Fibroblast of the aortic adventitia (primary cell): ENCODE measurements at regions not wholly inside any gene's neighbourhood (a gene's known extent, or its start where the extent isn't known, plus 50 kb on each side); places are given as distances from the start of the nearest gene placed in this dataset.
"Not testable (repeated sequence)": the region's sequence is repeated elsewhere in the genome, so short reads cannot be mapped to it uniquely, and the experiment has no call there.

Experiments
- DNase-seq: peaks from one replicate; pipeline ENCODE4 v3.0.0-alpha.2; 2010; ENCODE audit warnings: low read depth
- H3K4me3 ChIP-seq: 2 replicates; pipeline ENCODE4 v1.5.1; 2011; ENCODE audit warnings: low read depth, mild to moderate bottlenecking, control low read depth, low read length, moderate library complexity
- CTCF ChIP-seq: IDR thresholded peaks from 2 replicates; pipeline ENCODE4 v1.5.1; 2011; ENCODE audit warnings: mild to moderate bottlenecking, low read length, control low read depth, inconsistent platforms; ENCODE audit not compliant: insufficient read depth

DNA sequence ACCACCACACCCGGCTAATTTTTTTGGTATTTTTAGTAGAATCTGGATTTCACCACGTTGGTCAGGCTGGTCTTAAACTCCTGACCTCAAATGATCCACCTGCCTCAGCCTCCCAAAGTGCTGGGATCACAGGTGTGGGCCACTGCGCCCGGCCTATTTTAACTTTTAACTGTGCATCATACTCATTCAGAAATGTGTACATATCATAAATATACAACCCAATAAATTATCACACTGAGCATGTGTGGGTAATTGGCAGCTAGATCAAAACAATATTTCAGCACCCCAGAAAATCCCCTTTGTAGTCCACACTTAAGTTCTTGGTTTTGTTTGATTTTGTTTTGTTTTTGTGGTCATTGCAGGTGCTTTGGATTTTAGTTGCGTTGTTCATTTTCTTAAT lies 228.9 kb upstream of the ZNF217 start:
- no peak for TF ChIP-seq CTCF
- no peak for DNase-seq
- H3K4me3 ChIP-seq, result no peak overlapping the region

DNA sequence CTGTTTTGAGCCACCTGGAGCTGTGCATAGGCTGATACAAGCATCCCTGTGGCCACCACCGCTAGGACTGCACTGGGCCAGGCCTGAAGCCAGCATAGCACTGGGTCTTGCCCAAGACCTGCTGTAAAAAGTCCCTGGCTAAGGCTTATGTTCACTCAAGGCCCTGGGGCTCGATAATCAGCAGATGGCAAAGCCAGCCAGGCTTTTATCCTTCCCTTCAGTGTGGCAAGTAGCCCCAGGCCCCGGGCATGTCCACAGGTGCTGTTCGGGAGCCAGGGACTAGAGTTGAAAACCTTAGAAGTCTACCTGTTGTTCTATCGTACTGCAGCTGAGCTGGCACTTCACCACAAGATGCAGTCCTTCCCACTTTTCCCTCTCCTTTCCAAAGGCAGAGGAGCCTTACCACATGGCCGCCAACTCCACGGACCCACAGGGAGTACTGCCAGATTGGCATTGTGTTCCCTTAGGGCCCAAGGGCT lies 226.4 kb upstream of the ZNF217 start:
- no peak for TF ChIP-seq CTCF
- no peak for DNase-seq
- H3K4me3 ChIP-seq, result no peak overlapping the region

DNA sequence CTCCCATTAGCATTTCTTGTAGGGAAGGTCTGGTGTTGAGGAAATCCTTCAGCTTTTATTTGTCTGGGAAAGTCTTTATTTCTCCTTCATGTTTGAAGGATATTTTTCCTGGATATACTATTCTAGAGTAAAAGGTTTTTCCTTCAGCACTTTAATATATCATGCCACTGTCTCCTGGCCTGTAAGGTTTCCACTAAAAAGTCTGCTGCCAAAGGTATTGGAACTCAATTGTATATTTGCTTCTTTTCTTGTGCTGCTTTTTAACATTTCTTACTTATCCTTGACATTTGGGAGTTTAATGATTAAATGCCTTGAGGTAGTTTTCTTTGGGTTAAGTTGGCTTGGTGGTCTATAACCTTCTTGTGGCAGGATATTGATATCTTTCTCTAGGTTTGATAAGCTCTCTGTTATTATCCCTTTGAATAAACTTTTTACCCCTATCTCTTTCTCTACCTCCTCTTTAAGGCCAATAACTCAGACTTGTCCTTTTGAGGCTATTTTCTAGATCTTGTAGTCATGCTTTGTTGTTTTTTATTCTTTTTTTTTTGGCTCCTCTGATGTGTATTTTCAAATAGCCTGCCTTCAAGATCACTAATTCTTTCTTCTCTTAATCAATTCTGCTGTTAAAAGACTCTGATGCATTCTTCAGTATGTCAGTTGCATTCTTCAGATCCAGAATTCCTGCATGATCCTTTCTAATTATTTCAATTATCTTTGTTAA lies 225.0 kb upstream of the ZNF217 start:
- no peak overlapping the region for H3K4me3 ChIP-seq

DNA sequence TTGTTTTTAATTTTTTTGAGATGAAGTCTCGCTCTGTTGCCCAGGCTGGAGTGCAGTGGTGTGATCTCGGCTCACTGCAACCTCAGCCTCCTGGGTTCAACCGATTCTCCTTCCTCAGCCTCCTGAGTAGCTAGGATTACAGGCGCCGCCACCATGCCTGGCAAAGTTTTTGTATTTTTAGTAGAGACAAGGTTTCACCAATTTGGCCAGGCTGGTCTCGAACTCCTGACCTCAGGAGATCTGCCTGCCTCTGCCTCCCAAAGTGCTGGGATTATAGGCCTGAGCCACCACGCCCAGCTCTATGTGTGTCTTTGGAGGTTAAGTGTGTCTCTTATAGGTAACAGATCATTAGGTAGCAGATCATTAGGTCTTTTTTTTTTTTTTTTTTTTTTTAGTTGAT lies 223.9 kb upstream of the ZNF217 start:
- not testable (repeated sequence) for DNase-seq, H3K4me3 ChIP-seq

More for the DNA sequence above, 225.0 kb upstream of the ZNF217 start:
- no peak for DNase-seq
- TF ChIP-seq CTCF, result no peak

- TF ChIP-seq CTCF, result no peak
- no peak overlapping the region for H3K4me3 ChIP-seq
- DNase-seq, result no peak
Observed at GRCh38 chr20:53816872-53817398, 223.3 kb upstream of the ZNF217 start.

- DNase-seq, result no peak
- H3K4me3 ChIP-seq, result no peak overlapping the region
- no peak for TF ChIP-seq CTCF
Observed at GRCh38 chr20:53815509-53815908, 221.9 kb upstream of the ZNF217 start.

DNA sequence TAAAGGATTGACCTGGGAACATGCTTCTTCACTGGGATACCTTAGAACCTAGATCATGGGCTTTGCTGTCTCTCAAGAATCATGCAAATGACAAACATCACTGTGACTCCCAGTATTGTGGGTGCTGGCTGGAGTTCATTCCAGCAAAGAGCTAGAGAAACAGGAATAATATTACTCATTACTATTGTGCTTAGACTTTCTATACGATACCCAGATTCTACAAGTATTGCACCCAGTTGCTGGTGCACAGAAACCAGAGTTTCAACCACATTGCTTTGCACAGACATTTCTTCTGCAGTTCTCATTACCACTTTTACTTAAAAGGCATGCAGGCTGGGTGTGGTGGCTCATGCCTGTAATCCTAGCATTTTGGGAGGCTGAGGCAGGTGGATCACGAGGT lies 220.4 kb upstream of the ZNF217 start:
- DNase-seq, result no peak
- no peak for TF ChIP-seq CTCF

More for the DNA sequence above, 220.4 kb upstream of the ZNF217 start:
- no peak overlapping the region for H3K4me3 ChIP-seq
